Right lobe of liver (tissue), 4 donors: ENCODE measurements at regions not wholly inside any gene's neighbourhood (a gene's known extent, or its start where the extent isn't known, plus 50 kb on each side); places are given as distances from the start of the nearest gene placed in this dataset.

Experiments
- CTCF ChIP-seq, 4 donors: fragments of 200-600 bp in 3 of 4; fragments of 450-650 bp in 1 of 4; IDR thresholded peaks; one replicate each; pipeline versions ENCODE4 v1.5.1 to v1.8.0; 2016 to 2022; ENCODE audit warnings: antibody characterized with exemption in 4 of 4, mild to moderate bottlenecking in 2 of 4
- POLR2A ChIP-seq: fragments of 450-650 bp; IDR thresholded peaks from one replicate; pipeline ENCODE4 v1.6.1; 2017; ENCODE audit warnings: antibody characterized with exemption, mild to moderate bottlenecking
- donor health status: DM: no; HTN: no; CAD: no.
- donor health status: DM: no; HTN: no; CAD: no.
- donor health status: DM: no; HTN: yes; CAD: no.

DNA sequence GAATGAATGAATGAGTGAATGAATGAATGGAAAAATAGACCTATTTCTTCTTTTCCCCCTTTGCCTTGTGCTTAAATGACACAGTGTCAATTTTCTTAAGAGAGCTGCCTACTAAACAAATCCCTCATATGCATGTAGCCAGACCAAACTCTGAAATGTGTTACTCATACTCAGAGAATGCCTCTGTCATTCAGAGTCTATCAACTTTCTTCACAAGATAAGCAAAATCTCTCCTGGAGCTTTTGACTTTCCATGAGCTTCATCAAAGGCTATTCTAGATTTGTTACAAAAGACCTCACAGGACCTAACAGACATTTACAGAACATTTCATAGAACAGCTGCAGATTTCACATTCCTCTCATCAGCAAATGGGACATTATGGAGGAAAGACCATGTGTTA, 275.7 kb upstream of the MSX2 start:
- no peak for TF ChIP-seq POLR2A
- TF ChIP-seq CTCF (IDR thresholded peaks at IDR 0.05), result no peak
